Gastrocnemius medialis (tissue), 4 donors: ENCODE measurements at regions not wholly inside any gene's neighbourhood (a gene's known extent, or its start where the extent isn't known, plus 50 kb on each side); places are given as distances from the start of the nearest gene placed in this dataset.

Experiments
- POLR2A ChIP-seq, 2 donors: fragments of 450-650 bp; IDR thresholded peaks; one replicate each; pipeline ENCODE4 v1.6.1; 2017; ENCODE audit warnings: antibody characterized with exemption in 2 of 2, mild to moderate bottlenecking in 2 of 2, moderate library complexity in 2 of 2
- TF ChIP-seq, protein P1 (sequence below), 5 experiments: fragments of 450-650 bp in 3 of 5; fragments of 200-600 bp in 2 of 5; sonication (generic) in 2 of 5; IDR thresholded peaks in 4 of 5; conservative IDR thresholded peaks in 1 of 5; 1 replicate in 4 of 5; 2 replicates in 1 of 5; pipeline ENCODE4 v1.5.1; 2016 to 2019; ENCODE audit warnings: antibody characterized with exemption in 5 of 5, mild to moderate bottlenecking in 3 of 5, moderate library complexity in 3 of 5

DNA sequence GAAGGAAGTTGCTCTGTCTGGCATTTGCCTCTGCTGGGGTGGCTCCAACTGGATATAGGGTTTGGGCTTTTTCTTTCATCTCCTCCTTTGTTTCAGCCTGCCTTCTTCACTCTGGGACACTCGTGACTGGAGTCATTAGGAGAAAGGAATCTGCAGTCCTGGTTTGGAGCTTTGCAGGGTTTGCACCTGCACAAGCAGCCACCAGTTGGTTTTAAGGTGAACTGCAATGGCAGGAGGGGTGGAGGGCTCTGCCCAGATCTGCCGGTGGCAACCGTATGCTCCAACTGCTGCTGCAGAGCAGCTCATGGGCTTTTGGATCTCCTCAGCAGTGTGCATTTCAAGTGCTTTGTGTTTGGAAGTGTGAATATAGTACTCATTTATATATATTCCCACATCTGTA lies 131.3 kb upstream of the MGAT5 start:
- TF ChIP-seq POLR2A (IDR thresholded peaks at IDR 0.05): no peak
- TF ChIP-seq, protein P1, sequence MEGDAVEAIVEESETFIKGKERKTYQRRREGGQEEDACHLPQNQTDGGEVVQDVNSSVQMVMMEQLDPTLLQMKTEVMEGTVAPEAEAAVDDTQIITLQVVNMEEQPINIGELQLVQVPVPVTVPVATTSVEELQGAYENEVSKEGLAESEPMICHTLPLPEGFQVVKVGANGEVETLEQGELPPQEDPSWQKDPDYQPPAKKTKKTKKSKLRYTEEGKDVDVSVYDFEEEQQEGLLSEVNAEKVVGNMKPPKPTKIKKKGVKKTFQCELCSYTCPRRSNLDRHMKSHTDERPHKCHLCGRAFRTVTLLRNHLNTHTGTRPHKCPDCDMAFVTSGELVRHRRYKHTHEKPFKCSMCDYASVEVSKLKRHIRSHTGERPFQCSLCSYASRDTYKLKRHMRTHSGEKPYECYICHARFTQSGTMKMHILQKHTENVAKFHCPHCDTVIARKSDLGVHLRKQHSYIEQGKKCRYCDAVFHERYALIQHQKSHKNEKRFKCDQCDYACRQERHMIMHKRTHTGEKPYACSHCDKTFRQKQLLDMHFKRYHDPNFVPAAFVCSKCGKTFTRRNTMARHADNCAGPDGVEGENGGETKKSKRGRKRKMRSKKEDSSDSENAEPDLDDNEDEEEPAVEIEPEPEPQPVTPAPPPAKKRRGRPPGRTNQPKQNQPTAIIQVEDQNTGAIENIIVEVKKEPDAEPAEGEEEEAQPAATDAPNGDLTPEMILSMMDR (IDR thresholded peaks at IDR 0.05 in 4 of 5, conservative IDR thresholded peaks at IDR 0.05 in 1 of 5): no peak
